GM18505 (cell line): ENCODE measurements at regions not wholly inside any gene's neighbourhood (a gene's known extent, or its start where the extent isn't known, plus 50 kb on each side); places are given as distances from the start of the nearest gene placed in this dataset.
"Not testable (repeated sequence)": the region's sequence is repeated elsewhere in the genome, so short reads cannot be mapped to it uniquely, and the experiment has no call there.

Experiments
- ATAC-seq: cut with Tn5 transposase; IDR thresholded peaks from one replicate; pipeline ENCODE4 v1.9.1; 2021; ENCODE audit not compliant: unreplicated experiment
- POLR2A ChIP-seq: IDR thresholded peaks from 4 replicates; pipeline ENCODE4 v1.6.1; 2011; ENCODE audit warnings: borderline replicate concordance; ENCODE audit not compliant: insufficient read depth, insufficient read length; ENCODE audit errors: extremely low read depth

- no peak for TF ChIP-seq POLR2A
- ATAC-seq: no peak
These were observed 138.5 kb upstream of the SYT13 start for GRCh38 chr11:45424411-45425180.

GRCh38 chr11:45423475-45424120 lies 137.5 kb upstream of the SYT13 start:
- no peak for TF ChIP-seq POLR2A
- no peak for ATAC-seq

GRCh38 chr11:45423036-45423435 lies 136.9 kb upstream of the SYT13 start:
- no peak for TF ChIP-seq POLR2A
- no peak for ATAC-seq

GRCh38 chr11:45414088-45414487 lies 127.9 kb upstream of the SYT13 start:
- no peak for ATAC-seq
- TF ChIP-seq POLR2A: no peak

GRCh38 chr11:45413156-45413858 lies 127.2 kb upstream of the SYT13 start:
- ATAC-seq: no peak

GRCh38 chr11:45412521-45412920 lies 126.4 kb upstream of the SYT13 start:
- ATAC-seq: no peak
- no peak for TF ChIP-seq POLR2A

More at GRCh38 chr11:45413156-45413858, 127.2 kb upstream of the SYT13 start:
- no peak for TF ChIP-seq POLR2A

GRCh38 chr11:45412051-45412471 lies 125.9 kb upstream of the SYT13 start:
- ATAC-seq: no peak
- TF ChIP-seq POLR2A: no peak

GRCh38 chr11:45411228-45411946 lies 125.2 kb upstream of the SYT13 start:
- no peak for TF ChIP-seq POLR2A
- ATAC-seq: no peak

GRCh38 chr11:45410391-45411227 lies 124.5 kb upstream of the SYT13 start:
- no peak for TF ChIP-seq POLR2A
- ATAC-seq: no peak

GRCh38 chr11:45409587-45409986 lies 123.4 kb upstream of the SYT13 start:
- no peak for TF ChIP-seq POLR2A
- no peak for ATAC-seq

- no peak for TF ChIP-seq POLR2A
- ATAC-seq: no peak
These were observed 121.1 kb upstream of the SYT13 start for GRCh38 chr11:45407226-45407625.

- ATAC-seq: no peak
- TF ChIP-seq POLR2A: no peak
These were observed 120.0 kb upstream of the SYT13 start for GRCh38 chr11:45405916-45406670.

- not testable (repeated sequence) for ATAC-seq
These were observed 117.4 kb upstream of the SYT13 start for GRCh38 chr11:45403521-45403920.
